ENCODE measurements at regions not wholly inside any gene's neighbourhood (a gene's known extent, or its start where the extent isn't known, plus 50 kb on each side); places are given as distances from the start of the nearest gene placed in this dataset.

- 80 to 88% (median 84%) methylated on average over 3 of the region's 3 CpGs for WGBS, 5 donors
- Histone ChIP-seq H3K4me3 (no peak overlapping the region), H3K27me3 (replicated peaks in 1 of 7) (no peaks in the 10 kb centered on the region), H3K4me1 (no peaks in the 10 kb centered on the region), H3K9me3 (no peaks in the 10 kb centered on the region), H3K36me3 (no peaks in the 10 kb centered on the region), H3K27ac (no peak overlapping the region)
- DNase-seq: no peak
- TF ChIP-seq POLR2A (IDR thresholded peaks at IDR 0.05): no peak
- TF ChIP-seq CTCF (IDR thresholded peaks at IDR 0.05 in 8 of 11, conservative IDR thresholded peaks at IDR 0.05 in 3 of 11): no peak
- intact Hi-C loops (cut with DNase I; ENCODE audit: low total_unique reads): no loop called here
Measured at GRCh38 chr4:58064653-58065052, 954.5 kb upstream of the IGFBP7 start.

- no peaks in the 10 kb centered on the region for H3K4me1 ChIP-seq
- no peak overlapping the region for H3K4me3 ChIP-seq
- H3K27me3 ChIP-seq (replicated peaks in 1 of 7): no peaks in the 10 kb centered on the region
- intact Hi-C loops (cut with DNase I; ENCODE audit: low total_unique reads): no loop called here
- no peak for TF ChIP-seq POLR2AphosphoS5 (IDR thresholded peaks at IDR 0.05)
- no peak for TF ChIP-seq CTCF (IDR thresholded peaks at IDR 0.05 in 8 of 11, conservative IDR thresholded peaks at IDR 0.05 in 3 of 11)
- no peak for TF ChIP-seq POLR2A (IDR thresholded peaks at IDR 0.05)
- H3K27ac ChIP-seq: no peak overlapping the region
- DNase-seq: no peak
- no peaks in the 10 kb centered on the region for H3K36me3 ChIP-seq
- WGBS, 5 donors: 79 to 92% (median 82%) methylated on average over 6 of the region's 6 CpGs
- H3K9me3 ChIP-seq: peaks cover 0 to 7% (median 0%) of the 10 kb centered on the region in 8 donors
Measured at GRCh38 chr4:58063404-58064160, 953.4 kb upstream of the IGFBP7 start.

- DNase-seq: no peak
- H3K27me3 ChIP-seq (replicated peaks in 1 of 7): no peaks in the 10 kb centered on the region
- H3K4me1 ChIP-seq: no peaks in the 10 kb centered on the region
- no peaks in the 10 kb centered on the region for H3K36me3 ChIP-seq
- H3K4me3 ChIP-seq: no peak overlapping the region
- intact Hi-C loops (cut with DNase I; ENCODE audit: low total_unique reads): no loop called here
- no peak for TF ChIP-seq POLR2A (IDR thresholded peaks at IDR 0.05)
- TF ChIP-seq POLR2AphosphoS5 (IDR thresholded peaks at IDR 0.05): no peak
- TF ChIP-seq CTCF (IDR thresholded peaks at IDR 0.05 in 8 of 11, conservative IDR thresholded peaks at IDR 0.05 in 3 of 11): no peak
- H3K27ac ChIP-seq: no peak overlapping the region
- peaks cover 0 to 7% (median 0%) of the 10 kb centered on the region in 8 donors for H3K9me3 ChIP-seq
Measured at GRCh38 chr4:58061967-58062366, 951.8 kb upstream of the IGFBP7 start.

- intact Hi-C loops (cut with DNase I; ENCODE audit: low total_unique reads): no loop called here
- Histone ChIP-seq H3K4me3 (no peak overlapping the region), H3K27ac (no peak overlapping the region), H3K36me3 (no peaks in the 10 kb centered on the region), H3K4me1 (no peaks in the 10 kb centered on the region), H3K27me3 (replicated peaks in 1 of 7) (no peaks in the 10 kb centered on the region), H3K9me3 (peaks cover 0 to 8% (median 0%) of the 10 kb centered on the region in 8 donors)
- DNase-seq: no peak
- WGBS, 5 donors: 77 to 85% (median 83%) methylated on average over 4 of the region's 4 CpGs
- TF ChIP-seq CTCF (IDR thresholded peaks at IDR 0.05 in 8 of 11, conservative IDR thresholded peaks at IDR 0.05 in 3 of 11) (no peak), POLR2A (IDR thresholded peaks at IDR 0.05) (no peak), POLR2AphosphoS5 (IDR thresholded peaks at IDR 0.05) (no peak)
Measured at GRCh38 chr4:58050439-58050838, 940.3 kb upstream of the IGFBP7 start.

Data from spleen (tissue), 11 donors.